ENCODE measurements at regions not wholly inside any gene's neighbourhood (a gene's known extent, or its start where the extent isn't known, plus 50 kb on each side); places are given as distances from the start of the nearest gene placed in this dataset.

GRCh38 chr3:76888856-76889255, 151.0 kb upstream of the ROBO2 start:
- Histone ChIP-seq H3K9ac (replicated peaks in 1 of 4; ENCODE audit: extremely low read depth in 1 of 4, low read depth in 3 of 4, low read length in 3 of 4) (no peak overlapping the region), H4K91ac (replicated peaks; ENCODE audit: insufficient read length, low read length) (no peak overlapping the region), H3K4me2 (ENCODE audit: insufficient read depth in 1 of 2, low read depth in 2 of 2, low read length in 2 of 2) (no peak overlapping the region), H3K79me1 (ENCODE audit: low read depth, low read length) (no peaks in the 10 kb centered on the region), H3K23ac (ENCODE audit: insufficient read length) (no peak overlapping the region), H3K79me2 (ENCODE audit: control insufficient read depth in 1 of 2, insufficient read depth in 2 of 2, low read length in 2 of 2) (no peaks in the 10 kb centered on the region), H3K56ac (replicated peaks; ENCODE audit: insufficient read length, low read depth, low read length) (no peak overlapping the region), H2AK5ac (ENCODE audit: low read depth, low read length) (no peak overlapping the region), H3K36me3 (ENCODE audit: control insufficient read depth in 2 of 4, insufficient read depth in 4 of 4, low read length in 3 of 4) (no peaks in the 10 kb centered on the region), H3K14ac (ENCODE audit: insufficient read length) (no peak overlapping the region), H4K5ac (ENCODE audit: insufficient read length, low read depth, low read length) (no peak overlapping the region), H2AFZ (ENCODE audit: low read length) (no peak overlapping the region), H4K20me1 (replicated peaks in 1 of 2; ENCODE audit: control insufficient read depth in 1 of 2, insufficient read depth in 2 of 2, low read length in 2 of 2) (no peaks in the 10 kb centered on the region), H2BK15ac (ENCODE audit: low read length) (no peak overlapping the region), H4K8ac (ENCODE audit: extremely low read depth, insufficient read depth, low read length) (no peak overlapping the region), H3K27ac (ENCODE audit: low read depth, low read length) (no peak overlapping the region), H2BK20ac (ENCODE audit: low read length) (no peak overlapping the region), H3K27me3 (replicated peaks in 1 of 4; ENCODE audit: control insufficient read depth in 3 of 4, extremely low read depth in 1 of 4, insufficient read depth in 3 of 4, low read length in 3 of 4) (no peaks in the 10 kb centered on the region), H3K4ac (replicated peaks; ENCODE audit: insufficient read length, low read depth, low read length) (no peak overlapping the region), H3K18ac (ENCODE audit: extremely low read depth, low read length) (no peak overlapping the region), H3K9me3 (ENCODE audit: insufficient read depth in 2 of 2, low read depth in 1 of 2, low read length in 1 of 2) (no peaks in the 10 kb centered on the region), H2BK5ac (ENCODE audit: low read depth, low read length) (no peak overlapping the region), H3K4me1 (replicated peaks in 1 of 4; ENCODE audit: control insufficient read depth in 3 of 4, insufficient read depth in 4 of 4, low read length in 3 of 4) (no peaks in the 10 kb centered on the region), H3K23me2 (ENCODE audit: low read depth, low read length) (no peaks in the 10 kb centered on the region), H2BK120ac (replicated peaks; ENCODE audit: low read depth, low read length) (no peak overlapping the region), H2BK12ac (ENCODE audit: low read depth, low read length) (no peak overlapping the region), H3K4me3 (ENCODE audit: extremely low read depth in 1 of 4, insufficient read depth in 2 of 4, low read depth in 3 of 4, low read length in 4 of 4) (no peak overlapping the region)
- no peak for FAIRE-seq
- ChIA-PET CTCF (ENCODE audit: partially characterized antibody) (interaction anchor here (1.1 kb wide), 1 partner anchor 19 kb away, joined by 3 read pairs; no protein-coding TSS in a partner anchor), POLR2A (ENCODE audit: partially characterized antibody) (no interaction called here)
- no peak for DNase-seq (ENCODE audit: low read depth in 1 of 2, low spot score in 2 of 2)
- no peak for TF ChIP-seq JUN (IDR thresholded peaks at IDR 0.05; ENCODE audit: low read depth, low read length)
- no peak for TF ChIP-seq HDAC2 (IDR thresholded peaks at IDR 0.05; ENCODE audit: borderline replicate concordance in 1 of 2, low read depth in 2 of 2, low read length in 2 of 2)
- TF ChIP-seq SP1 (IDR thresholded peaks at IDR 0.05; ENCODE audit: low read depth, low read length) = no peak
- no peak for TF ChIP-seq SUZ12 (IDR thresholded peaks at IDR 0.05; ENCODE audit: low read length)
- no peak for TF ChIP-seq ASH2L (IDR thresholded peaks at IDR 0.05; ENCODE audit: low read length)
- TF ChIP-seq, protein P1, sequence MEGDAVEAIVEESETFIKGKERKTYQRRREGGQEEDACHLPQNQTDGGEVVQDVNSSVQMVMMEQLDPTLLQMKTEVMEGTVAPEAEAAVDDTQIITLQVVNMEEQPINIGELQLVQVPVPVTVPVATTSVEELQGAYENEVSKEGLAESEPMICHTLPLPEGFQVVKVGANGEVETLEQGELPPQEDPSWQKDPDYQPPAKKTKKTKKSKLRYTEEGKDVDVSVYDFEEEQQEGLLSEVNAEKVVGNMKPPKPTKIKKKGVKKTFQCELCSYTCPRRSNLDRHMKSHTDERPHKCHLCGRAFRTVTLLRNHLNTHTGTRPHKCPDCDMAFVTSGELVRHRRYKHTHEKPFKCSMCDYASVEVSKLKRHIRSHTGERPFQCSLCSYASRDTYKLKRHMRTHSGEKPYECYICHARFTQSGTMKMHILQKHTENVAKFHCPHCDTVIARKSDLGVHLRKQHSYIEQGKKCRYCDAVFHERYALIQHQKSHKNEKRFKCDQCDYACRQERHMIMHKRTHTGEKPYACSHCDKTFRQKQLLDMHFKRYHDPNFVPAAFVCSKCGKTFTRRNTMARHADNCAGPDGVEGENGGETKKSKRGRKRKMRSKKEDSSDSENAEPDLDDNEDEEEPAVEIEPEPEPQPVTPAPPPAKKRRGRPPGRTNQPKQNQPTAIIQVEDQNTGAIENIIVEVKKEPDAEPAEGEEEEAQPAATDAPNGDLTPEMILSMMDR (IDR thresholded peaks at IDR 0.05; ENCODE audit: control extremely low read depth in 1 of 3, insufficient read depth in 1 of 3, low read depth in 1 of 3, low read length in 3 of 3) = no peak
- TF ChIP-seq CREB1 (IDR thresholded peaks at IDR 0.05) = no peak
- no peak for TF ChIP-seq HDAC6 (IDR thresholded peaks at IDR 0.05; ENCODE audit: low read depth, low read length)
- TF ChIP-seq SP4 (IDR thresholded peaks at IDR 0.05; ENCODE audit: low read length) = no peak
- no peak for TF ChIP-seq YY1 (IDR thresholded peaks at IDR 0.05; ENCODE audit: low read depth, low read length)
- no peak for TF ChIP-seq TAF7 (optimal IDR thresholded peaks at IDR 0.05; ENCODE audit: borderline replicate concordance, low read depth, low read length)
- 100% methylated on average over 1 of the region's 1 CpG; no CpG with 5 or more reads in 1 of the 2 experiments for WGBS, 2 experiments (ENCODE audit: extremely low coverage in 1 of 2, insufficient coverage in 1 of 2, insufficient read length in 1 of 2, insufficient replicate concordance in 2 of 2, low coverage in 1 of 2, low lambda C conversion rate in 2 of 2, missing lambda C conversion rate in 1 of 2)

Measured in H1 (cell line).